H1 (cell line): ENCODE measurements at regions not wholly inside any gene's neighbourhood (a gene's known extent, or its start where the extent isn't known, plus 50 kb on each side); places are given as distances from the start of the nearest gene placed in this dataset.

Experiments used
- CTBP2 ChIP-seq: IDR thresholded peaks from 2 replicates; pipeline ENCODE4 v1.7.0; 2011; ENCODE audit warnings: borderline replicate concordance, mild to moderate bottlenecking, moderate library complexity, mixed read lengths, low read length; ENCODE audit not compliant: insufficient read depth, insufficient read length
- EP300 ChIP-seq, 2 experiments: IDR thresholded peaks; 1 replicate in 1 of 2; 2 replicates in 1 of 2; pipeline ENCODE4 v1.6.1; 2011 to 2012; ENCODE audit warnings: low read depth in 2 of 2, low read length in 2 of 2, mild to moderate bottlenecking in 2 of 2, borderline replicate concordance in 1 of 2, inconsistent platforms in 1 of 2, moderate library complexity in 1 of 2
- POLR2AphosphoS5 ChIP-seq: IDR thresholded peaks from 2 replicates; pipeline ENCODE4 v1.6.1; 2011; ENCODE audit warnings: low read depth, low read length
- RNF2 ChIP-seq: fragments of 200-900, 300-1000 bp; sonication (generic); IDR thresholded peaks from 2 replicates; pipeline ENCODE4 v1.7.1; 2016; ENCODE audit warnings: borderline replicate concordance, low read depth, mild to moderate bottlenecking, antibody characterized with exemption, low read length; ENCODE audit not compliant: poor library complexity, severe bottlenecking; ENCODE audit errors: missing control alignments
- SIN3A ChIP-seq, 2 experiments: IDR thresholded peaks in 1 of 2; conservative IDR thresholded peaks in 1 of 2; 2 replicates each; pipeline ENCODE4 v1.6.1; 2011 to 2012; ENCODE audit warnings: low read length in 2 of 2, improper control_type of control experiment in 1 of 2, low read depth in 1 of 2, mild to moderate bottlenecking in 1 of 2
- SIX5 ChIP-seq: IDR thresholded peaks from 2 replicates; pipeline ENCODE4 v1.6.1; 2011; ENCODE audit warnings: mild to moderate bottlenecking, low read depth, low read length
- SP1 ChIP-seq: IDR thresholded peaks from 2 replicates; pipeline ENCODE4 v1.6.1; 2011; ENCODE audit warnings: low read depth, low read length
- TBP ChIP-seq: IDR thresholded peaks from 2 replicates; pipeline ENCODE4 v1.6.1; 2011; ENCODE audit warnings: low read depth, low read length, improper control_type of control experiment
- TF ChIP-seq, protein P1 (sequence below): fragments of 300-600 bp; sonication (generic); IDR thresholded peaks from 2 replicates; pipeline ENCODE4 v1.7.1; 2012; ENCODE audit warnings: low read length, moderate library complexity, mild to moderate bottlenecking, inconsistent platforms; ENCODE audit not compliant: insufficient replicate concordance
- TF ChIP-seq, protein P2 (sequence below): IDR thresholded peaks from 2 replicates; pipeline ENCODE4 v1.6.1; 2011; ENCODE audit warnings: low read length, improper control_type of control experiment

DNA sequence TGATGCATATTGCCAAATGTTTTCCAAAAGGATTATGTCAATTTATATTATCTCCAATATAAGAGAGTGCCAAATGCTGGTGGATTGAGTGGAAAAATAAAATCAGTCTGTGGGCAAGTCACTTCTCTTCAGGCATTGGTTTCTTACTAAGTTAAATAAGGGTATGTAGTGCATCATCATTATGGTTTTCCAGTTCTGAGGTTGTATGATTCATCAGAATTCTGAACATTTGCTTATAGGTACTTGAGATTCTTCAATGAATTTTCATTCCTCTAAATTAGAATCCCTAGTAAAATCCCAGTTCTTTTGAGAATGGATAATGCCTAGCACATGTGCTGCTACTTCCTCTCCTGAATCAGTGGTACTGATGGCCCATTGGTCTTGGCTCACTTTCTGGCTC, 188.9 kb upstream of the OSR1 start (continued):
- TF ChIP-seq, protein P1, sequence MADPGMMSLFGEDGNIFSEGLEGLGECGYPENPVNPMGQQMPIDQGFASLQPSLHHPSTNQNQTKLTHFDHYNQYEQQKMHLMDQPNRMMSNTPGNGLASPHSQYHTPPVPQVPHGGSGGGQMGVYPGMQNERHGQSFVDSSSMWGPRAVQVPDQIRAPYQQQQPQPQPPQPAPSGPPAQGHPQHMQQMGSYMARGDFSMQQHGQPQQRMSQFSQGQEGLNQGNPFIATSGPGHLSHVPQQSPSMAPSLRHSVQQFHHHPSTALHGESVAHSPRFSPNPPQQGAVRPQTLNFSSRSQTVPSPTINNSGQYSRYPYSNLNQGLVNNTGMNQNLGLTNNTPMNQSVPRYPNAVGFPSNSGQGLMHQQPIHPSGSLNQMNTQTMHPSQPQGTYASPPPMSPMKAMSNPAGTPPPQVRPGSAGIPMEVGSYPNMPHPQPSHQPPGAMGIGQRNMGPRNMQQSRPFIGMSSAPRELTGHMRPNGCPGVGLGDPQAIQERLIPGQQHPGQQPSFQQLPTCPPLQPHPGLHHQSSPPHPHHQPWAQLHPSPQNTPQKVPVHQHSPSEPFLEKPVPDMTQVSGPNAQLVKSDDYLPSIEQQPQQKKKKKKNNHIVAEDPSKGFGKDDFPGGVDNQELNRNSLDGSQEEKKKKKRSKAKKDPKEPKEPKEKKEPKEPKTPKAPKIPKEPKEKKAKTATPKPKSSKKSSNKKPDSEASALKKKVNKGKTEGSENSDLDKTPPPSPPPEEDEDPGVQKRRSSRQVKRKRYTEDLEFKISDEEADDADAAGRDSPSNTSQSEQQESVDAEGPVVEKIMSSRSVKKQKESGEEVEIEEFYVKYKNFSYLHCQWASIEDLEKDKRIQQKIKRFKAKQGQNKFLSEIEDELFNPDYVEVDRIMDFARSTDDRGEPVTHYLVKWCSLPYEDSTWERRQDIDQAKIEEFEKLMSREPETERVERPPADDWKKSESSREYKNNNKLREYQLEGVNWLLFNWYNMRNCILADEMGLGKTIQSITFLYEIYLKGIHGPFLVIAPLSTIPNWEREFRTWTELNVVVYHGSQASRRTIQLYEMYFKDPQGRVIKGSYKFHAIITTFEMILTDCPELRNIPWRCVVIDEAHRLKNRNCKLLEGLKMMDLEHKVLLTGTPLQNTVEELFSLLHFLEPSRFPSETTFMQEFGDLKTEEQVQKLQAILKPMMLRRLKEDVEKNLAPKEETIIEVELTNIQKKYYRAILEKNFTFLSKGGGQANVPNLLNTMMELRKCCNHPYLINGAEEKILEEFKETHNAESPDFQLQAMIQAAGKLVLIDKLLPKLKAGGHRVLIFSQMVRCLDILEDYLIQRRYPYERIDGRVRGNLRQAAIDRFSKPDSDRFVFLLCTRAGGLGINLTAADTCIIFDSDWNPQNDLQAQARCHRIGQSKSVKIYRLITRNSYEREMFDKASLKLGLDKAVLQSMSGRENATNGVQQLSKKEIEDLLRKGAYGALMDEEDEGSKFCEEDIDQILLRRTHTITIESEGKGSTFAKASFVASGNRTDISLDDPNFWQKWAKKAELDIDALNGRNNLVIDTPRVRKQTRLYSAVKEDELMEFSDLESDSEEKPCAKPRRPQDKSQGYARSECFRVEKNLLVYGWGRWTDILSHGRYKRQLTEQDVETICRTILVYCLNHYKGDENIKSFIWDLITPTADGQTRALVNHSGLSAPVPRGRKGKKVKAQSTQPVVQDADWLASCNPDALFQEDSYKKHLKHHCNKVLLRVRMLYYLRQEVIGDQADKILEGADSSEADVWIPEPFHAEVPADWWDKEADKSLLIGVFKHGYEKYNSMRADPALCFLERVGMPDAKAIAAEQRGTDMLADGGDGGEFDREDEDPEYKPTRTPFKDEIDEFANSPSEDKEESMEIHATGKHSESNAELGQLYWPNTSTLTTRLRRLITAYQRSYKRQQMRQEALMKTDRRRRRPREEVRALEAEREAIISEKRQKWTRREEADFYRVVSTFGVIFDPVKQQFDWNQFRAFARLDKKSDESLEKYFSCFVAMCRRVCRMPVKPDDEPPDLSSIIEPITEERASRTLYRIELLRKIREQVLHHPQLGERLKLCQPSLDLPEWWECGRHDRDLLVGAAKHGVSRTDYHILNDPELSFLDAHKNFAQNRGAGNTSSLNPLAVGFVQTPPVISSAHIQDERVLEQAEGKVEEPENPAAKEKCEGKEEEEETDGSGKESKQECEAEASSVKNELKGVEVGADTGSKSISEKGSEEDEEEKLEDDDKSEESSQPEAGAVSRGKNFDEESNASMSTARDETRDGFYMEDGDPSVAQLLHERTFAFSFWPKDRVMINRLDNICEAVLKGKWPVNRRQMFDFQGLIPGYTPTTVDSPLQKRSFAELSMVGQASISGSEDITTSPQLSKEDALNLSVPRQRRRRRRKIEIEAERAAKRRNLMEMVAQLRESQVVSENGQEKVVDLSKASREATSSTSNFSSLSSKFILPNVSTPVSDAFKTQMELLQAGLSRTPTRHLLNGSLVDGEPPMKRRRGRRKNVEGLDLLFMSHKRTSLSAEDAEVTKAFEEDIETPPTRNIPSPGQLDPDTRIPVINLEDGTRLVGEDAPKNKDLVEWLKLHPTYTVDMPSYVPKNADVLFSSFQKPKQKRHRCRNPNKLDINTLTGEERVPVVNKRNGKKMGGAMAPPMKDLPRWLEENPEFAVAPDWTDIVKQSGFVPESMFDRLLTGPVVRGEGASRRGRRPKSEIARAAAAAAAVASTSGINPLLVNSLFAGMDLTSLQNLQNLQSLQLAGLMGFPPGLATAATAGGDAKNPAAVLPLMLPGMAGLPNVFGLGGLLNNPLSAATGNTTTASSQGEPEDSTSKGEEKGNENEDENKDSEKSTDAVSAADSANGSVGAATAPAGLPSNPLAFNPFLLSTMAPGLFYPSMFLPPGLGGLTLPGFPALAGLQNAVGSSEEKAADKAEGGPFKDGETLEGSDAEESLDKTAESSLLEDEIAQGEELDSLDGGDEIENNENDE: no peak
- TF ChIP-seq SIX5 (no peak), CTBP2 (no peak), RNF2 (no peak), EP300 (IDR thresholded peaks at IDR 0.05; ENCODE audit: borderline replicate concordance in 1 of 2, low read depth in 2 of 2, low read length in 2 of 2) (no peak), POLR2AphosphoS5 (no peak), TBP (no peak), SIN3A (conservative IDR thresholded peaks at IDR 0.05 in 1 of 2, IDR thresholded peaks at IDR 0.05 in 1 of 2; ENCODE audit: low read depth in 1 of 2, low read length in 2 of 2) (no peak), SP1 (no peak)
- TF ChIP-seq, protein P2, sequence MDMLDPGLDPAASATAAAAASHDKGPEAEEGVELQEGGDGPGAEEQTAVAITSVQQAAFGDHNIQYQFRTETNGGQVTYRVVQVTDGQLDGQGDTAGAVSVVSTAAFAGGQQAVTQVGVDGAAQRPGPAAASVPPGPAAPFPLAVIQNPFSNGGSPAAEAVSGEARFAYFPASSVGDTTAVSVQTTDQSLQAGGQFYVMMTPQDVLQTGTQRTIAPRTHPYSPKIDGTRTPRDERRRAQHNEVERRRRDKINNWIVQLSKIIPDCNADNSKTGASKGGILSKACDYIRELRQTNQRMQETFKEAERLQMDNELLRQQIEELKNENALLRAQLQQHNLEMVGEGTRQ: no peak
